GM18909 (cell line): ENCODE measurements at regions not wholly inside any gene's neighbourhood (a gene's known extent, or its start where the extent isn't known, plus 50 kb on each side); places are given as distances from the start of the nearest gene placed in this dataset.

Source experiments
- ATAC-seq: cut with Tn5 transposase; IDR thresholded peaks from one replicate; pipeline ENCODE4 v1.9.1; 2021; ENCODE audit warnings: mild to moderate bottlenecking; ENCODE audit not compliant: unreplicated experiment, poor library complexity

- ATAC-seq: no peak
Measured at GRCh38 chr14:101446387-101446969, 114.8 kb upstream of the DIO3 start.

GRCh38 chr14:101449114-101449513 is 112.2 kb upstream of the DIO3 start:
- ATAC-seq: no peak

GRCh38 chr14:101451166-101451565 is 110.1 kb upstream of the DIO3 start:
- ATAC-seq: no peak

- no peak for ATAC-seq
Measured at GRCh38 chr14:101453225-101453624, 108.1 kb upstream of the DIO3 start.

- ATAC-seq: no peak
Measured at GRCh38 chr14:101454229-101454628, 107.1 kb upstream of the DIO3 start.

GRCh38 chr14:101456246-101457175 is 104.8 kb upstream of the DIO3 start:
- ATAC-seq: no peak

GRCh38 chr14:101457301-101457935 is 103.9 kb upstream of the DIO3 start:
- no peak for ATAC-seq

GRCh38 chr14:101457936-101458740 is 103.2 kb upstream of the DIO3 start:
- no peak for ATAC-seq

- no peak for ATAC-seq
Measured at GRCh38 chr14:101458741-101459550, 102.3 kb upstream of the DIO3 start.

- ATAC-seq: no peak
Measured at GRCh38 chr14:101459551-101459900, 101.8 kb upstream of the DIO3 start.

- ATAC-seq: no peak
Measured at GRCh38 chr14:101460521-101460920, 100.8 kb upstream of the DIO3 start.

- ATAC-seq: no peak
Measured at GRCh38 chr14:101460986-101461750, 100.1 kb upstream of the DIO3 start.

- no peak for ATAC-seq
Measured at GRCh38 chr14:101461891-101462290, 99.4 kb upstream of the DIO3 start.

- ATAC-seq: no peak
Measured at GRCh38 chr14:101462726-101463565, 98.3 kb upstream of the DIO3 start.

GRCh38 chr14:101463566-101464171 is 97.6 kb upstream of the DIO3 start:
- no peak for ATAC-seq

- ATAC-seq: no peak
Measured at GRCh38 chr14:101464310-101464983, 96.8 kb upstream of the DIO3 start.
